DOHH2 (cell line): ENCODE measurements at regions not wholly inside any gene's neighbourhood (a gene's known extent, or its start where the extent isn't known, plus 50 kb on each side); places are given as distances from the start of the nearest gene placed in this dataset.

Experiments
- H3F3A ChIP-seq: fragments of 200-600 bp; sonication (generic), shearing (Covaris generic); 2 replicates; pipeline ENCODE4 v1.6.0; 2016; ENCODE audit warnings: antibody characterized with exemption, mild to moderate bottlenecking; ENCODE audit not compliant: control insufficient read depth, insufficient read depth
- H3K27ac ChIP-seq: fragments of 200-600 bp; sonication (generic); 2 replicates; pipeline ENCODE4 v1.5.1; 2014; ENCODE audit warnings: low read depth, mild to moderate bottlenecking, low read length, moderate library complexity
- H3K27me3 ChIP-seq: fragments of 200-600 bp; sonication (generic); 2 replicates; pipeline ENCODE4 v1.6.1; 2014; ENCODE audit warnings: mild to moderate bottlenecking, low read length, mixed read lengths; ENCODE audit not compliant: control insufficient read depth
- H3K36me3 ChIP-seq: fragments of 200-600 bp; sonication (generic); 2 replicates; pipeline ENCODE4 v1.6.1; 2014; ENCODE audit warnings: mild to moderate bottlenecking, low read length, moderate library complexity, mixed read lengths; ENCODE audit not compliant: control insufficient read depth
- H3K4me1 ChIP-seq: fragments of 200-600 bp; sonication (generic); 2 replicates; pipeline ENCODE4 v1.6.1; 2014; ENCODE audit warnings: mild to moderate bottlenecking, low read length, mixed read lengths; ENCODE audit not compliant: control insufficient read depth
- H3K4me2 ChIP-seq: fragments of 200-600 bp; sonication (generic); 2 replicates; pipeline ENCODE4 v1.6.0; 2014; ENCODE audit warnings: mild to moderate bottlenecking, low read length, moderate library complexity
- H3K4me3 ChIP-seq: fragments of 200-600 bp; sonication (generic); 2 replicates; pipeline ENCODE4 v1.5.1; 2014; ENCODE audit warnings: mild to moderate bottlenecking, low read length, mixed read lengths
- H3K79me2 ChIP-seq: fragments of 200-600 bp; sonication (generic); 2 replicates; pipeline ENCODE4 v1.6.1; 2014; ENCODE audit warnings: mild to moderate bottlenecking, low read length, mixed read lengths; ENCODE audit not compliant: control insufficient read depth
- H3K9me2 ChIP-seq: fragments of 200-600 bp; sonication (generic); replicated peaks from 2 replicates; pipeline ENCODE4 v1.6.1; 2014; ENCODE audit warnings: mild to moderate bottlenecking, low read length, mixed read lengths; ENCODE audit not compliant: control insufficient read depth
- H3K9me3 ChIP-seq: fragments of 200-600 bp; sonication (generic); 2 replicates; pipeline ENCODE4 v1.6.1; 2014; ENCODE audit warnings: antibody characterized with exemption, low read length, mixed read lengths; ENCODE audit not compliant: control insufficient read depth, insufficient read depth
- H4K20me1 ChIP-seq: fragments of 200-600 bp; sonication (generic); 2 replicates; pipeline ENCODE4 v1.6.0; 2014; ENCODE audit warnings: low read depth, mild to moderate bottlenecking, antibody characterized with exemption, low read length, moderate library complexity; ENCODE audit not compliant: control insufficient read depth, insufficient read depth
- CTCF ChIP-seq: fragments of 200-600 bp; sonication (generic); IDR thresholded peaks from one replicate; pipeline ENCODE4 v1.5.1; 2014; ENCODE audit warnings: antibody characterized with exemption, mild to moderate bottlenecking, low read depth, low read length; ENCODE audit not compliant: poor library complexity, severe bottlenecking
- EZH2phosphoT487 ChIP-seq: fragments of 200-600 bp; sonication (generic); IDR thresholded peaks from 2 replicates; pipeline ENCODE4 v1.6.1; 2017; ENCODE audit warnings: borderline replicate concordance, mild to moderate bottlenecking, antibody characterized with exemption, low read length, moderate library complexity, mixed read lengths

GRCh38 chr11:122209619-122210366 is 93.8 kb upstream of the BLID start:
- Histone ChIP-seq H4K20me1 (no peaks in the 10 kb centered on the region), H3F3A (no peaks in the 10 kb centered on the region), H3K27me3 (peaks cover 6% of the 10 kb centered on the region; the same call in 1 of the 2 replicates), H3K9me2 (no peaks in the 10 kb centered on the region), H3K79me2 (no peaks in the 10 kb centered on the region), H3K4me1 (no peaks in the 10 kb centered on the region), H3K4me2 (no peak overlapping the region), H3K9me3 (no peaks in the 10 kb centered on the region), H3K36me3 (no peaks in the 10 kb centered on the region), H3K4me3 (no peak overlapping the region), H3K27ac (no peak overlapping the region)
- TF ChIP-seq EZH2phosphoT487: no peak
- TF ChIP-seq CTCF: no peak

GRCh38 chr11:122207921-122208764 is 92.1 kb upstream of the BLID start:
- Histone ChIP-seq H3K4me3 (no peak overlapping the region), H3K4me1 (no peaks in the 10 kb centered on the region), H3F3A (no peaks in the 10 kb centered on the region), H3K9me3 (no peaks in the 10 kb centered on the region), H3K36me3 (no peaks in the 10 kb centered on the region), H3K4me2 (no peak overlapping the region), H3K9me2 (no peaks in the 10 kb centered on the region), H3K79me2 (no peaks in the 10 kb centered on the region), H3K27ac (no peak overlapping the region), H4K20me1 (no peaks in the 10 kb centered on the region), H3K27me3 (peaks cover 6% of the 10 kb centered on the region; the same call in 1 of the 2 replicates)
- no peak for TF ChIP-seq CTCF
- no peak for TF ChIP-seq EZH2phosphoT487

DNA sequence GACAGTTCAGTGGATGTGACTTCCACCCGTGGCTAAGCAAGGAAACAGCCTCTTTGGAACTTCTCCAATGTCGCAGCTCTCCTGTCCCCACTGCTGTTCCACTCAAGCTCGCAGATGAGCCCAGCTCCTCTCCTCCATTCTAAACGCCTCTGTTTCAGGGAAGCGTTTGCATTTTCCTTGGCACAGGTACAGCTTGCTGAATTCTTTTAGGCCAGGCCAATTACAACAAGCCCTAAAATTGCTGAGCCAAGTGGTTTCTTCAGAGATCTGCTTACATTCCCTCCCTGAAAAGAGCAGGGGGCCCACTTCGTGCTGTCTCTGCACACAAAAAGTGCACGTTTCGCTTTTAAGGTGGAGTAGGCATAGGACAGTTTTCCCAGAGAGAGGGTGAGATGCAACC is 91.5 kb upstream of the BLID start:
- no peaks in the 10 kb centered on the region for H3K36me3 ChIP-seq
- H3K27me3 ChIP-seq: peaks cover 8% of the 10 kb centered on the region; the same call in 1 of the 2 replicates
- no peak overlapping the region for H3K27ac ChIP-seq
- H3K9me3 ChIP-seq: no peaks in the 10 kb centered on the region
- H3K4me3 ChIP-seq: no peak overlapping the region
- H3K9me2 ChIP-seq: no peaks in the 10 kb centered on the region
- H3K4me2 ChIP-seq: no peak overlapping the region
- no peaks in the 10 kb centered on the region for H3K4me1 ChIP-seq
- no peaks in the 10 kb centered on the region for H3K79me2 ChIP-seq
- H3F3A ChIP-seq: no peaks in the 10 kb centered on the region
- no peaks in the 10 kb centered on the region for H4K20me1 ChIP-seq
- TF ChIP-seq EZH2phosphoT487 (no peak), CTCF (no peak)
